ENCODE measurements at regions not wholly inside any gene's neighbourhood (a gene's known extent, or its start where the extent isn't known, plus 50 kb on each side); places are given as distances from the start of the nearest gene placed in this dataset.
"Not testable (repeated sequence)": the region's sequence is repeated elsewhere in the genome, so short reads cannot be mapped to it uniquely, and the experiment has no call there.

- not testable (repeated sequence) for TF ChIP-seq CTCF (conservative IDR thresholded peaks at IDR 0.05); EZH2 (IDR thresholded peaks at IDR 0.05; ENCODE audit: low read depth)
These were observed 150.4 kb upstream of the ALDH1B1 start for GRCh38 chr9:38242151-38242550.
